CD14-positive monocyte (primary cell): ENCODE measurements at regions not wholly inside any gene's neighbourhood (a gene's known extent, or its start where the extent isn't known, plus 50 kb on each side); places are given as distances from the start of the nearest gene placed in this dataset.

Experiments
- DNase-seq, 3 donors: peaks; one replicate each; pipeline ENCODE4 v3.0.0-alpha.2; 2011 to 2022
- H2AFZ ChIP-seq: 2 replicates; pipeline ENCODE4 v1.6.0; 2012; ENCODE audit warnings: mild to moderate bottlenecking, low read depth, low read length, inconsistent platforms; ENCODE audit not compliant: insufficient read depth, poor library complexity, severe bottlenecking
- H3K27ac ChIP-seq, 2 donors: 1 replicate in 1 of 2; 2 replicates in 1 of 2; pipeline ENCODE4 v1.5.1; 2012 to 2013; ENCODE audit warnings: low read length in 2 of 2, control low read depth in 1 of 2, inconsistent platforms in 1 of 2, low read depth in 1 of 2, mild to moderate bottlenecking in 1 of 2
- H3K27me3 ChIP-seq, 2 donors: one replicate each; pipeline versions ENCODE4 v1.6.0 to v1.6.1; 2011 to 2013; ENCODE audit warnings: low read length in 2 of 2; ENCODE audit not compliant: control insufficient read depth in 2 of 2, insufficient read depth in 2 of 2
- H3K36me3 ChIP-seq, 2 donors: replicated peaks in 1 of 2; 1 replicate in 1 of 2; 2 replicates in 1 of 2; pipeline versions ENCODE4 v1.5.1 to v1.6.1; 2012 to 2013; ENCODE audit warnings: low read length in 2 of 2, control low read depth in 1 of 2, inconsistent platforms in 1 of 2, mild to moderate bottlenecking in 1 of 2; ENCODE audit not compliant: insufficient read depth in 2 of 2, control insufficient read depth in 1 of 2
- H3K4me1 ChIP-seq, 2 donors: 1 replicate in 1 of 2; 2 replicates in 1 of 2; pipeline versions ENCODE4 v1.5.1 to v1.6.1; 2012 to 2013; ENCODE audit warnings: low read length in 2 of 2, control low read depth in 1 of 2, inconsistent platforms in 1 of 2, mild to moderate bottlenecking in 1 of 2, moderate library complexity in 1 of 2; ENCODE audit not compliant: insufficient read depth in 2 of 2, control insufficient read depth in 1 of 2
- H3K4me2 ChIP-seq: replicated peaks from 2 replicates; pipeline ENCODE3; 2012; ENCODE audit warnings: low read length, moderate library complexity, mild to moderate bottlenecking; ENCODE audit not compliant: poor library complexity, severe bottlenecking; ENCODE audit errors: extremely low read depth
- H3K4me3 ChIP-seq, 3 experiments: fragments of 200-600 bp in 1 of 3; sonication (generic) in 1 of 3; replicated peaks in 1 of 3; 1 replicate in 2 of 3; 2 replicates in 1 of 3; pipeline ENCODE4 v1.5.1; 2011 to 2013; ENCODE audit warnings: low read length in 3 of 3, mild to moderate bottlenecking in 3 of 3, control low read depth in 2 of 3, low read depth in 2 of 3, inconsistent platforms in 1 of 3, moderate library complexity in 1 of 3
- H3K79me2 ChIP-seq: 2 replicates; pipeline ENCODE4 v1.6.0; 2012; ENCODE audit warnings: mild to moderate bottlenecking, control low read depth, inconsistent platforms, low read length, moderate library complexity; ENCODE audit not compliant: insufficient read depth
- H3K9ac ChIP-seq: 2 replicates; pipeline ENCODE4 v1.6.0; 2017; ENCODE audit warnings: low read length, mild to moderate bottlenecking; ENCODE audit not compliant: insufficient read depth, poor library complexity, severe bottlenecking
- H3K9me3 ChIP-seq, 2 donors: replicated peaks in 1 of 2; 1 replicate in 1 of 2; 2 replicates in 1 of 2; pipeline versions ENCODE4 v1.5.1 to v1.6.1; 2012 to 2013; ENCODE audit warnings: low read length in 2 of 2, control low read depth in 1 of 2; ENCODE audit not compliant: control insufficient read depth in 1 of 2, insufficient read depth in 1 of 2
- H4K20me1 ChIP-seq: 2 replicates; pipeline ENCODE4 v1.6.0; 2012; ENCODE audit warnings: mild to moderate bottlenecking, low read length, control low read depth, moderate library complexity; ENCODE audit not compliant: insufficient read depth
- H3K27ac Mint-ChIP-seq, 7 donors: one replicate each; pipeline ENCODE4 v1.8.0; 2020; ENCODE audit warnings: mild to moderate bottlenecking in 7 of 7, mixed read lengths in 7 of 7, moderate library complexity in 6 of 7, inconsistent platforms in 2 of 7
- H3K27me3 Mint-ChIP-seq, 3 donors: one replicate each; pipeline ENCODE4 v1.8.0; 2021 to 2022; ENCODE audit warnings: low read depth in 3 of 3, mild to moderate bottlenecking in 3 of 3, mixed read lengths in 3 of 3, moderate library complexity in 3 of 3, inconsistent platforms in 1 of 3
- H3K36me3 Mint-ChIP-seq, 2 donors: one replicate each; pipeline ENCODE4 v1.8.0; 2020; ENCODE audit warnings: mixed read lengths in 2 of 2, inconsistent platforms in 1 of 2, mild to moderate bottlenecking in 1 of 2
- H3K4me1 Mint-ChIP-seq: one replicate; pipeline ENCODE4 v1.8.0; 2020; ENCODE audit warnings: mild to moderate bottlenecking, mixed read lengths
- H3K4me3 Mint-ChIP-seq, 2 donors: one replicate each; pipeline ENCODE4 v1.8.0; 2020; ENCODE audit warnings: mild to moderate bottlenecking in 2 of 2, mixed read lengths in 2 of 2, moderate library complexity in 1 of 2
- H3K9me3 Mint-ChIP-seq, 7 donors: one replicate each; pipeline ENCODE4 v1.8.0; 2020 to 2022; ENCODE audit warnings: mixed read lengths in 7 of 7, mild to moderate bottlenecking in 6 of 7, moderate library complexity in 6 of 7, inconsistent platforms in 2 of 7
- WGBS: methylation state at CpG from one replicate; pipeline ENCODE4 v1.1.5; 2013; ENCODE audit warnings: missing lambda C conversion rate; ENCODE audit not compliant: insufficient coverage; 5-methylcytosine and 5-hydroxymethylcytosine counted together
- intact Hi-C, 2 donors: fragments of 100-400 bp; cut with micrococcal nuclease; formaldehyde crosslinking; loops; one replicate each; pipeline versions ENCODE4 v1.15.0 to v1.15.1; 2023
- TF ChIP-seq, protein P1 (sequence below): fragments of 200-600 bp; IDR thresholded peaks from one replicate; pipeline ENCODE4 v1.8.0; 2022; ENCODE audit warnings: antibody characterized with exemption, mild to moderate bottlenecking

DNA sequence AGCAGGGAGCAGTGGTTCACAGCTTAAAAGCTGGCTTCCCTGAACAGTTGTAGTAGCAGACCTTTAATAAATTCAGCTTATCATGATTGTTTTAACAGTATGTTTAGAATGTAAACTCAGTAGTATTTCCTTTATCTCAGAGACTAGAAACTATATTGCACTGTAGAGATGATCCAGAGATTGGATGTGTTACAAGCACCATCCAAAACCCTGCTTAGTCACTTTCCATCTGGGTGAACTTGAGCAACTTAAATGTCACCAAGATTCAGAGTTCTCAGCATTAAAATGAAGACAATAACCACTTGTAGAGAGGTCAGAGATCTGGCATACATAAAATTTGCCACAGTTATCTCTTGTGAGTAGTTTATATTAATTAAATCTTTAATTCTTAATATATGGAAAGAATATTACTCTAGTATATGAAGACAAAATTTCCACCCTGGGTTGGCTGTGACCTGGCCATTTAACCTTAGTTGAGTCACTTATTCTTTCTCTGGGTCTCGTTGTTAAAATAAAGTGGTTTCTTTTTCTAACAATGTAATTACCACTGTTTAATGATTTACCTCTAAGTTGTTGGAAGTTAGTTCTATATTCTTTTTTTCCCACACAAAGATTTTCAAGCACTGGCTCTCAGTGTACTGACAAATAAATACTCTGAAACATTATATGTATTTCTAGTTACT is 239.2 kb upstream of the FKBP1C start:
- H3K4me1 ChIP-seq: no peaks in the 10 kb centered on the region
- no peaks in the 10 kb centered on the region for H3K4me1 Mint-ChIP-seq
- no peaks in the 10 kb centered on the region for H3K27me3 ChIP-seq
- no peaks in the 10 kb centered on the region for H3K79me2 ChIP-seq
- WGBS: no CpG with 5 or more reads among the region's 1 CpG
- H4K20me1 ChIP-seq: no peaks in the 10 kb centered on the region
- H3K27ac ChIP-seq: no peak overlapping the region
- no peaks in the 10 kb centered on the region for H3K27me3 Mint-ChIP-seq
- no peak overlapping the region for H3K9ac ChIP-seq
- no peak overlapping the region for H2AFZ ChIP-seq
- no peak overlapping the region for H3K27ac Mint-ChIP-seq
- no peak for DNase-seq
- no peak overlapping the region for H3K4me2 ChIP-seq
- intact Hi-C loops: no loop called here
- H3K9me3 ChIP-seq: peaks cover 0 to 8% of the 10 kb centered on the region in 2 donors
- no peaks in the 10 kb centered on the region for H3K36me3 ChIP-seq
- no peaks in the 10 kb centered on the region for H3K36me3 Mint-ChIP-seq
- peaks cover 0 to 6% (median 3%) of the 10 kb centered on the region in 7 donors for H3K9me3 Mint-ChIP-seq
- no peak overlapping the region for H3K4me3 ChIP-seq
- no peak overlapping the region for H3K4me3 Mint-ChIP-seq
- TF ChIP-seq, protein P1, sequence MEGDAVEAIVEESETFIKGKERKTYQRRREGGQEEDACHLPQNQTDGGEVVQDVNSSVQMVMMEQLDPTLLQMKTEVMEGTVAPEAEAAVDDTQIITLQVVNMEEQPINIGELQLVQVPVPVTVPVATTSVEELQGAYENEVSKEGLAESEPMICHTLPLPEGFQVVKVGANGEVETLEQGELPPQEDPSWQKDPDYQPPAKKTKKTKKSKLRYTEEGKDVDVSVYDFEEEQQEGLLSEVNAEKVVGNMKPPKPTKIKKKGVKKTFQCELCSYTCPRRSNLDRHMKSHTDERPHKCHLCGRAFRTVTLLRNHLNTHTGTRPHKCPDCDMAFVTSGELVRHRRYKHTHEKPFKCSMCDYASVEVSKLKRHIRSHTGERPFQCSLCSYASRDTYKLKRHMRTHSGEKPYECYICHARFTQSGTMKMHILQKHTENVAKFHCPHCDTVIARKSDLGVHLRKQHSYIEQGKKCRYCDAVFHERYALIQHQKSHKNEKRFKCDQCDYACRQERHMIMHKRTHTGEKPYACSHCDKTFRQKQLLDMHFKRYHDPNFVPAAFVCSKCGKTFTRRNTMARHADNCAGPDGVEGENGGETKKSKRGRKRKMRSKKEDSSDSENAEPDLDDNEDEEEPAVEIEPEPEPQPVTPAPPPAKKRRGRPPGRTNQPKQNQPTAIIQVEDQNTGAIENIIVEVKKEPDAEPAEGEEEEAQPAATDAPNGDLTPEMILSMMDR: no peak

DNA sequence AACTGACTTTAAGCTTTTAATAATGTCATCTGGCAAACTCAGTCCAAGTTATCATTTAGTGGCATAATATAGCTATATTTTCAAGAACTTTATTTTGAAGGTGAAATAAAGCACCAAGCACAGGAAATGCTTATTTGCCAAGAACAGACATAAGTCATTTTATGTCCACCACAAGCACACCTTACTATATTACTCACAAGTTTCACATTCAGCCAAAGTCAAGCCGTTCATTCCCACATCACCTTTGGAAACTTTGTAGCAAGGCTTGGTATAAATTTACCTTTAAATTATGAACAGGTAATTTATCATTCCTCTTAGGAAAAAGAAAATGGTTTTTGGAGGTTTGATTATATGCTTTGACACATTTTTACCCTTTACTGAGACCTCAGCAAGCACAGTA is 236.8 kb upstream of the FKBP1C start:
- no peak overlapping the region for H3K27ac ChIP-seq
- no peak overlapping the region for H3K4me3 ChIP-seq
- H3K4me3 Mint-ChIP-seq: no peak overlapping the region
- H4K20me1 ChIP-seq: no peaks in the 10 kb centered on the region
- no peak overlapping the region for H3K9ac ChIP-seq
- intact Hi-C loops: no loop called here
- no peak for DNase-seq
- no peaks in the 10 kb centered on the region for H3K79me2 ChIP-seq
- no peaks in the 10 kb centered on the region for H3K27me3 Mint-ChIP-seq
- no peaks in the 10 kb centered on the region for H3K36me3 Mint-ChIP-seq
- no peak overlapping the region for H3K4me2 ChIP-seq
- no CpG with 5 or more reads among the region's 1 CpG for WGBS
- TF ChIP-seq, protein P1: no peak
- H3K9me3 Mint-ChIP-seq: peaks cover 0 to 7% (median 2%) of the 10 kb centered on the region in 7 donors
- H3K4me1 ChIP-seq: no peaks in the 10 kb centered on the region
- no peaks in the 10 kb centered on the region for H3K4me1 Mint-ChIP-seq
- H3K27me3 ChIP-seq: no peaks in the 10 kb centered on the region
- peaks cover 0 to 5% of the 10 kb centered on the region in 2 donors for H3K9me3 ChIP-seq
- H3K27ac Mint-ChIP-seq: no peak overlapping the region
- no peak overlapping the region for H2AFZ ChIP-seq
- no peaks in the 10 kb centered on the region for H3K36me3 ChIP-seq
